SK-N-SH treated with all-trans-retinoic acid at 6 μM for 48 hours (cell line): ENCODE measurements at regions not wholly inside any gene's neighbourhood (a gene's known extent, or its start where the extent isn't known, plus 50 kb on each side); places are given as distances from the start of the nearest gene placed in this dataset.

Source experiments
- ARNTL ChIP-seq: fragments of 450-650 bp; formaldehyde crosslinking; IDR thresholded peaks from 2 replicates; pipeline ENCODE4 v1.5.0; 2020; ENCODE audit warnings: low read depth, mild to moderate bottlenecking, moderate library complexity, borderline replicate concordance
- CSDC2 ChIP-seq: fragments of 250-450 bp; sonication (Bioruptor Pico); IDR thresholded peaks from 2 replicates; pipeline ENCODE4 v1.5.0; 2020; ENCODE audit warnings: mild to moderate bottlenecking, moderate library complexity
- ESRRG ChIP-seq: fragments of 250-450 bp; sonication (Bioruptor Pico); IDR thresholded peaks from 2 replicates; pipeline ENCODE4 v1.6.1; 2021; ENCODE audit warnings: mild to moderate bottlenecking
- GLIS3 ChIP-seq: fragments of 250-450 bp; sonication (Bioruptor Pico); IDR thresholded peaks from 2 replicates; pipeline ENCODE4 v1.5.0; 2020; ENCODE audit warnings: mild to moderate bottlenecking, moderate library complexity
- ISL1 ChIP-seq: fragments of 250-450 bp; sonication (Bioruptor Pico); IDR thresholded peaks from 2 replicates; pipeline ENCODE4 v2.1.2; 2022; ENCODE audit warnings: mild to moderate bottlenecking, moderate library complexity
- RARB ChIP-seq: fragments of 250-450 bp; sonication (Bioruptor Pico); IDR thresholded peaks from 2 replicates; pipeline ENCODE4 v1.8.0; 2021; ENCODE audit warnings: mild to moderate bottlenecking, moderate library complexity
- SNAI2 ChIP-seq: fragments of 250-450 bp; sonication (Bioruptor Pico); IDR thresholded peaks from 2 replicates; pipeline ENCODE4 v1.5.0; 2020; ENCODE audit warnings: mild to moderate bottlenecking, moderate library complexity
- TOX ChIP-seq: fragments of 250-450 bp; sonication (Bioruptor Pico); IDR thresholded peaks from 2 replicates; pipeline ENCODE4 v1.8.0; 2021; ENCODE audit warnings: mild to moderate bottlenecking, moderate library complexity, borderline replicate concordance
- ZNF70 ChIP-seq: fragments of 450-650 bp; formaldehyde crosslinking; IDR thresholded peaks from 2 replicates; pipeline ENCODE4 v1.5.0; 2020; ENCODE audit warnings: mild to moderate bottlenecking, moderate library complexity
- ZNF8 ChIP-seq: fragments of 450-650 bp; formaldehyde crosslinking; IDR thresholded peaks from 2 replicates; pipeline ENCODE4 v1.5.0; 2020; ENCODE audit warnings: mild to moderate bottlenecking, moderate library complexity
- TF ChIP-seq, protein P1 (sequence below): fragments of 250-450 bp; sonication (Bioruptor Pico); IDR thresholded peaks from 2 replicates; pipeline ENCODE4 v1.8.0; 2020; ENCODE audit warnings: mild to moderate bottlenecking, moderate library complexity, borderline replicate concordance
- TF ChIP-seq, protein P2 (sequence below): fragments of 250-450 bp; sonication (Bioruptor Pico); IDR thresholded peaks from 2 replicates; pipeline ENCODE4 v1.5.1; 2020; ENCODE audit warnings: low read depth, mild to moderate bottlenecking, moderate library complexity
- TF ChIP-seq, protein P3 (sequence below): fragments of 250-450 bp; sonication (Bioruptor Pico); IDR thresholded peaks from 2 replicates; pipeline ENCODE4 v1.5.0; 2020; ENCODE audit warnings: mild to moderate bottlenecking, moderate library complexity
- TF ChIP-seq, protein P4 (sequence below): fragments of 250-450 bp; sonication (Bioruptor Pico); IDR thresholded peaks from 2 replicates; pipeline ENCODE4 v1.8.0; 2021; ENCODE audit warnings: low read depth, mild to moderate bottlenecking, moderate library complexity, borderline replicate concordance

DNA sequence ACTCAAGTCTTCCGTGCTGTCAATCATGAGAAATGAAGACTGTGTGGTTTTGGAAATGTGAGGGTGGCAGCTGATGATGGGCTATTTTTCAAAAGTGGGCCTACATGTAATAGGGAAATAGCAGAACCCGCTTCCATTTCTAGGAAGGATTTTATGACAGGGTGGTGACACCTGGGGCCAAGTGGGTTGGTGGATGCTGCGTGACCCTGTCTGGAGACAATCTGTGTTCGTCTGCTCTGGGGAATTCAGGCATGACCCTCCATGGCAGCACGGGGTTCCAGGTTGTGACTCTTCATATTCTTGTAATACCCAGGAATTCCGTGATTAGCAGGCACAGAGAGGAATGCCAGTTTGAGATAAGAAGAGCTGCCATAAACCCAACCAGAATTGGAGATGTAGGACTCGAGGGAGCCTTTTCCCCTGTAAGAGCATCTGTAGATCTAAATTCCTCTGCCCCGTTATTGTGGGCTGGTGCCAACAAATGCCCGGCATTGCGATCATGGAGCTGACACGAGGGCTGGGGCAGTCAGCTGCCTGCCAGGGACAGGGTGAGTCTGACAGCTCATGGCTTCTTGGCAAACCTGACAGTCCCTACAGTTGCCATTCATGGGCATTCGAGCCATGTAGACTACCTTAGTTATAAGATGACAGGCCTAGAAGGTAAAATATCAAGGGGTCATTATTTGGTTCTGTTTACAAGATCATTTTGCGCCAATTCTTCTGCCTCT is 279.7 kb downstream of the GADD45G start:
- TF ChIP-seq ZNF8 (no peak), ARNTL (CRISPR knock-in tag) (no peak), ESRRG (no peak), TOX (no peak), SNAI2 (CRISPR knock-in tag) (no peak), ZNF70 (CRISPR knock-in tag) (no peak), RARB (CRISPR knock-in tag) (no peak), CSDC2 (CRISPR knock-in tag) (no peak), ISL1 (no peak), GLIS3 (CRISPR knock-in tag) (no peak)
- TF ChIP-seq, protein P1, sequence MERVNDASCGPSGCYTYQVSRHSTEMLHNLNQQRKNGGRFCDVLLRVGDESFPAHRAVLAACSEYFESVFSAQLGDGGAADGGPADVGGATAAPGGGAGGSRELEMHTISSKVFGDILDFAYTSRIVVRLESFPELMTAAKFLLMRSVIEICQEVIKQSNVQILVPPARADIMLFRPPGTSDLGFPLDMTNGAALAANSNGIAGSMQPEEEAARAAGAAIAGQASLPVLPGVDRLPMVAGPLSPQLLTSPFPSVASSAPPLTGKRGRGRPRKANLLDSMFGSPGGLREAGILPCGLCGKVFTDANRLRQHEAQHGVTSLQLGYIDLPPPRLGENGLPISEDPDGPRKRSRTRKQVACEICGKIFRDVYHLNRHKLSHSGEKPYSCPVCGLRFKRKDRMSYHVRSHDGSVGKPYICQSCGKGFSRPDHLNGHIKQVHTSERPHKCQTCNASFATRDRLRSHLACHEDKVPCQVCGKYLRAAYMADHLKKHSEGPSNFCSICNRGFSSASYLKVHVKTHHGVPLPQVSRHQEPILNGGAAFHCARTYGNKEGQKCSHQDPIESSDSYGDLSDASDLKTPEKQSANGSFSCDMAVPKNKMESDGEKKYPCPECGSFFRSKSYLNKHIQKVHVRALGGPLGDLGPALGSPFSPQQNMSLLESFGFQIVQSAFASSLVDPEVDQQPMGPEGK (CRISPR knock-in tag) = no peak
- TF ChIP-seq, protein P2, sequence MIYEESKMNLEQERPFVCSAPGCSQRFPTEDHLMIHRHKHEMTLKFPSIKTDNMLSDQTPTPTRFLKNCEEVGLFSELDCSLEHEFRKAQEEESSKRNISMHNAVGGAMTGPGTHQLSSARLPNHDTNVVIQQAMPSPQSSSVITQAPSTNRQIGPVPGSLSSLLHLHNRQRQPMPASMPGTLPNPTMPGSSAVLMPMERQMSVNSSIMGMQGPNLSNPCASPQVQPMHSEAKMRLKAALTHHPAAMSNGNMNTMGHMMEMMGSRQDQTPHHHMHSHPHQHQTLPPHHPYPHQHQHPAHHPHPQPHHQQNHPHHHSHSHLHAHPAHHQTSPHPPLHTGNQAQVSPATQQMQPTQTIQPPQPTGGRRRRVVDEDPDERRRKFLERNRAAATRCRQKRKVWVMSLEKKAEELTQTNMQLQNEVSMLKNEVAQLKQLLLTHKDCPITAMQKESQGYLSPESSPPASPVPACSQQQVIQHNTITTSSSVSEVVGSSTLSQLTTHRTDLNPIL (CRISPR knock-in tag) = no peak
- TF ChIP-seq, protein P3, sequence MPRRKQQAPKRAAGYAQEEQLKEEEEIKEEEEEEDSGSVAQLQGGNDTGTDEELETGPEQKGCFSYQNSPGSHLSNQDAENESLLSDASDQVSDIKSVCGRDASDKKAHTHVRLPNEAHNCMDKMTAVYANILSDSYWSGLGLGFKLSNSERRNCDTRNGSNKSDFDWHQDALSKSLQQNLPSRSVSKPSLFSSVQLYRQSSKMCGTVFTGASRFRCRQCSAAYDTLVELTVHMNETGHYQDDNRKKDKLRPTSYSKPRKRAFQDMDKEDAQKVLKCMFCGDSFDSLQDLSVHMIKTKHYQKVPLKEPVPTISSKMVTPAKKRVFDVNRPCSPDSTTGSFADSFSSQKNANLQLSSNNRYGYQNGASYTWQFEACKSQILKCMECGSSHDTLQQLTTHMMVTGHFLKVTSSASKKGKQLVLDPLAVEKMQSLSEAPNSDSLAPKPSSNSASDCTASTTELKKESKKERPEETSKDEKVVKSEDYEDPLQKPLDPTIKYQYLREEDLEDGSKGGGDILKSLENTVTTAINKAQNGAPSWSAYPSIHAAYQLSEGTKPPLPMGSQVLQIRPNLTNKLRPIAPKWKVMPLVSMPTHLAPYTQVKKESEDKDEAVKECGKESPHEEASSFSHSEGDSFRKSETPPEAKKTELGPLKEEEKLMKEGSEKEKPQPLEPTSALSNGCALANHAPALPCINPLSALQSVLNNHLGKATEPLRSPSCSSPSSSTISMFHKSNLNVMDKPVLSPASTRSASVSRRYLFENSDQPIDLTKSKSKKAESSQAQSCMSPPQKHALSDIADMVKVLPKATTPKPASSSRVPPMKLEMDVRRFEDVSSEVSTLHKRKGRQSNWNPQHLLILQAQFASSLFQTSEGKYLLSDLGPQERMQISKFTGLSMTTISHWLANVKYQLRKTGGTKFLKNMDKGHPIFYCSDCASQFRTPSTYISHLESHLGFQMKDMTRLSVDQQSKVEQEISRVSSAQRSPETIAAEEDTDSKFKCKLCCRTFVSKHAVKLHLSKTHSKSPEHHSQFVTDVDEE (CRISPR knock-in tag) = no peak
- TF ChIP-seq, protein P4, sequence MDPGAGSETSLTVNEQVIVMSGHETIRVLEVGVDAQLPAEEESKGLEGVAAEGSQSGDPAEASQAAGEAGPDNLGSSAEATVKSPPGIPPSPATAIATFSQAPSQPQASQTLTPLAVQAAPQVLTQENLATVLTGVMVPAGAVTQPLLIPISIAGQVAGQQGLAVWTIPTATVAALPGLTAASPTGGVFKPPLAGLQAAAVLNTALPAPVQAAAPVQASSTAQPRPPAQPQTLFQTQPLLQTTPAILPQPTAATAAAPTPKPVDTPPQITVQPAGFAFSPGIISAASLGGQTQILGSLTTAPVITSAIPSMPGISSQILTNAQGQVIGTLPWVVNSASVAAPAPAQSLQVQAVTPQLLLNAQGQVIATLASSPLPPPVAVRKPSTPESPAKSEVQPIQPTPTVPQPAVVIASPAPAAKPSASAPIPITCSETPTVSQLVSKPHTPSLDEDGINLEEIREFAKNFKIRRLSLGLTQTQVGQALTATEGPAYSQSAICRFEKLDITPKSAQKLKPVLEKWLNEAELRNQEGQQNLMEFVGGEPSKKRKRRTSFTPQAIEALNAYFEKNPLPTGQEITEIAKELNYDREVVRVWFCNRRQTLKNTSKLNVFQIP (CRISPR knock-in tag) = no peak
